Ishikawa (cell line): ENCODE measurements at regions not wholly inside any gene's neighbourhood (a gene's known extent, or its start where the extent isn't known, plus 50 kb on each side); places are given as distances from the start of the nearest gene placed in this dataset.

Source experiments
- CEBPB ChIP-seq: IDR thresholded peaks from 2 replicates; pipeline ENCODE4 v1.6.1; 2012
- EGR1 ChIP-seq: IDR thresholded peaks from 2 replicates; pipeline ENCODE4 v1.6.1; 2012
- EP300 ChIP-seq: IDR thresholded peaks from 2 replicates; pipeline ENCODE4 v1.6.1; 2012; ENCODE audit warnings: borderline replicate concordance
- FOXM1 ChIP-seq: IDR thresholded peaks from 2 replicates; pipeline ENCODE4 v1.6.1; 2012; ENCODE audit warnings: low read depth, borderline replicate concordance
- RAD21 ChIP-seq: IDR thresholded peaks from 2 replicates; pipeline ENCODE4 v1.6.1; 2012; ENCODE audit warnings: low read depth
- TAF1 ChIP-seq: IDR thresholded peaks from 2 replicates; pipeline ENCODE4 v1.6.1; 2012; ENCODE audit warnings: low read depth, mild to moderate bottlenecking
- TCF12 ChIP-seq: IDR thresholded peaks from 2 replicates; pipeline ENCODE4 v1.6.1; 2012; ENCODE audit warnings: low read depth
- TEAD4 ChIP-seq: IDR thresholded peaks from 2 replicates; pipeline ENCODE4 v1.6.1; 2012
- YY1 ChIP-seq: IDR thresholded peaks from 2 replicates; pipeline ENCODE4 v1.6.1; 2012; ENCODE audit warnings: low read depth
- TF ChIP-seq, protein P1 (sequence below): IDR thresholded peaks from 2 replicates; pipeline ENCODE4 v1.6.1; 2012; ENCODE audit warnings: low read depth, mild to moderate bottlenecking
- TF ChIP-seq, protein P2 (sequence below): IDR thresholded peaks from 2 replicates; pipeline ENCODE4 v1.6.1; 2012

DNA sequence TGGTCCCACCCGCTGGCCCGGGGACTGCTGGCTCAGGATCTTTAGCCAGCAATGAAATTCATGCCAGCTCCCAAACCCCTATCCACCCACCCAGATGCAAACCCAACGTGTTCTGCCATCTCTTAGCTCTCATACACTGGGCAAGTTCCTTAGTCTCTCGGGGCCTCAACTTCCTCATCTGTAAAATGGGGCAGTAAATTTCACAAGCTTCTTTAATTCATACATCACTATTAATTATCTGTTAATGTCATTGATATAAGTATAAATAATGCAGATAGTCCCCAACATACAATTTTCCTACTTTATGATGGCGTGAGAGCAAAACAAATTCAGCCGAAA is 398.7 kb downstream of the SOX9 start:
- TF ChIP-seq EP300 (no peak), YY1 (no peak), TEAD4 (no peak), CEBPB (no peak), TAF1 (no peak), TCF12 (no peak), RAD21 (no peak), FOXM1 (no peak), EGR1 (no peak)
- TF ChIP-seq, protein P1, sequence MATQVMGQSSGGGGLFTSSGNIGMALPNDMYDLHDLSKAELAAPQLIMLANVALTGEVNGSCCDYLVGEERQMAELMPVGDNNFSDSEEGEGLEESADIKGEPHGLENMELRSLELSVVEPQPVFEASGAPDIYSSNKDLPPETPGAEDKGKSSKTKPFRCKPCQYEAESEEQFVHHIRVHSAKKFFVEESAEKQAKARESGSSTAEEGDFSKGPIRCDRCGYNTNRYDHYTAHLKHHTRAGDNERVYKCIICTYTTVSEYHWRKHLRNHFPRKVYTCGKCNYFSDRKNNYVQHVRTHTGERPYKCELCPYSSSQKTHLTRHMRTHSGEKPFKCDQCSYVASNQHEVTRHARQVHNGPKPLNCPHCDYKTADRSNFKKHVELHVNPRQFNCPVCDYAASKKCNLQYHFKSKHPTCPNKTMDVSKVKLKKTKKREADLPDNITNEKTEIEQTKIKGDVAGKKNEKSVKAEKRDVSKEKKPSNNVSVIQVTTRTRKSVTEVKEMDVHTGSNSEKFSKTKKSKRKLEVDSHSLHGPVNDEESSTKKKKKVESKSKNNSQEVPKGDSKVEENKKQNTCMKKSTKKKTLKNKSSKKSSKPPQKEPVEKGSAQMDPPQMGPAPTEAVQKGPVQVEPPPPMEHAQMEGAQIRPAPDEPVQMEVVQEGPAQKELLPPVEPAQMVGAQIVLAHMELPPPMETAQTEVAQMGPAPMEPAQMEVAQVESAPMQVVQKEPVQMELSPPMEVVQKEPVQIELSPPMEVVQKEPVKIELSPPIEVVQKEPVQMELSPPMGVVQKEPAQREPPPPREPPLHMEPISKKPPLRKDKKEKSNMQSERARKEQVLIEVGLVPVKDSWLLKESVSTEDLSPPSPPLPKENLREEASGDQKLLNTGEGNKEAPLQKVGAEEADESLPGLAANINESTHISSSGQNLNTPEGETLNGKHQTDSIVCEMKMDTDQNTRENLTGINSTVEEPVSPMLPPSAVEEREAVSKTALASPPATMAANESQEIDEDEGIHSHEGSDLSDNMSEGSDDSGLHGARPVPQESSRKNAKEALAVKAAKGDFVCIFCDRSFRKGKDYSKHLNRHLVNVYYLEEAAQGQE: no peak
- TF ChIP-seq, protein P2, sequence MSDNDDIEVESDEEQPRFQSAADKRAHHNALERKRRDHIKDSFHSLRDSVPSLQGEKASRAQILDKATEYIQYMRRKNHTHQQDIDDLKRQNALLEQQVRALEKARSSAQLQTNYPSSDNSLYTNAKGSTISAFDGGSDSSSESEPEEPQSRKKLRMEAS: no peak
